ENCODE measurements at regions not wholly inside any gene's neighbourhood (a gene's known extent, or its start where the extent isn't known, plus 50 kb on each side); places are given as distances from the start of the nearest gene placed in this dataset.

GRCh38 chr6:113645576-113645970 lies 211.6 kb upstream of the MARCKS start:
- DNase-seq (ENCODE audit: low read depth): peak; percentile 99
- ChIA-PET POLR2A (interaction anchor here (0.7 kb wide), 2 partner anchors 259 to 286 kb away, joined by 3 to 4 read pairs; no protein-coding TSS in a partner anchor), CTCF (interaction anchor here (0.7 to 1.0 kb wide), 3 partner anchors 14 to 1298 kb away, joined by 3 to 5 read pairs (median 4); no protein-coding TSS in a partner anchor)
- no peaks in the 10 kb centered on the region for H3K27me3 ChIP-seq (ENCODE audit: control insufficient read depth, insufficient read depth, low read length)
- no peak overlapping the region for H3K4me3 ChIP-seq (ENCODE audit: low read depth, low read length)
- no peaks in the 10 kb centered on the region for H3K36me3 ChIP-seq (ENCODE audit: control insufficient read depth, insufficient read depth, low read length)
- TF ChIP-seq CTCF (IDR thresholded peaks at IDR 0.05; ENCODE audit: insufficient read depth, low read depth, low read length): no peak

- DNase-seq (ENCODE audit: low read depth): no peak
- TF ChIP-seq CTCF (IDR thresholded peaks at IDR 0.05; ENCODE audit: insufficient read depth, low read depth, low read length): no peak
- Histone ChIP-seq H3K27me3 (ENCODE audit: control insufficient read depth, insufficient read depth, low read length) (no peaks in the 10 kb centered on the region), H3K4me3 (ENCODE audit: low read depth, low read length) (no peak overlapping the region), H3K36me3 (ENCODE audit: control insufficient read depth, insufficient read depth, low read length) (no peaks in the 10 kb centered on the region)
- ChIA-PET POLR2A (interaction anchor here (0.7 kb wide), 2 partner anchors 259 to 286 kb away, joined by 3 to 4 read pairs; no protein-coding TSS in a partner anchor), CTCF (interaction anchor here (0.7 to 1.0 kb wide), 3 partner anchors 15 to 1298 kb away, joined by 3 to 5 read pairs (median 4); no protein-coding TSS in a partner anchor)
These were observed 211.2 kb upstream of the MARCKS start for GRCh38 chr6:113645986-113646385.

GRCh38 chr6:113646701-113647100 lies 210.4 kb upstream of the MARCKS start:
- H3K4me3 ChIP-seq (ENCODE audit: low read depth, low read length): no peak overlapping the region
- H3K27me3 ChIP-seq (ENCODE audit: control insufficient read depth, insufficient read depth, low read length): no peaks in the 10 kb centered on the region
- CTCF ChIA-PET: interaction anchor here (1.0 kb wide), 1 partner anchor 212 kb away, joined by 4 read pairs; no protein-coding TSS in a partner anchor
- no peak for TF ChIP-seq CTCF (IDR thresholded peaks at IDR 0.05; ENCODE audit: insufficient read depth, low read depth, low read length)
- POLR2A ChIA-PET: interaction anchor here (0.6 kb wide), 1 partner anchor 212 kb away, joined by 3 read pairs; no protein-coding TSS in a partner anchor
- no peaks in the 10 kb centered on the region for H3K36me3 ChIP-seq (ENCODE audit: control insufficient read depth, insufficient read depth, low read length)
- no peak for DNase-seq (ENCODE audit: low read depth)

- POLR2A ChIA-PET: no interaction called here
- DNase-seq (ENCODE audit: low read depth): no peak
- Histone ChIP-seq H3K36me3 (ENCODE audit: control insufficient read depth, insufficient read depth, low read length) (no peaks in the 10 kb centered on the region), H3K27me3 (ENCODE audit: control insufficient read depth, insufficient read depth, low read length) (no peaks in the 10 kb centered on the region), H3K4me3 (ENCODE audit: low read depth, low read length) (no peak overlapping the region)
- CTCF ChIA-PET: interaction anchor here (1.0 kb wide), 1 partner anchor 212 kb away, joined by 4 read pairs; no protein-coding TSS in a partner anchor
- no peak for TF ChIP-seq CTCF (IDR thresholded peaks at IDR 0.05; ENCODE audit: insufficient read depth, low read depth, low read length)
These were observed 209.8 kb upstream of the MARCKS start for GRCh38 chr6:113647143-113647889.

GRCh38 chr6:113648698-113649097 lies 208.4 kb upstream of the MARCKS start:
- ChIA-PET POLR2A (no interaction called here), CTCF (interaction anchor here (1.0 kb wide), 1 partner anchor 15 kb away, joined by 3 read pairs; no protein-coding TSS in a partner anchor)
- Histone ChIP-seq H3K27me3 (ENCODE audit: control insufficient read depth, insufficient read depth, low read length) (no peaks in the 10 kb centered on the region), H3K4me3 (ENCODE audit: low read depth, low read length) (no peak overlapping the region), H3K36me3 (ENCODE audit: control insufficient read depth, insufficient read depth, low read length) (no peaks in the 10 kb centered on the region)
- no peak for DNase-seq (ENCODE audit: low read depth)
- TF ChIP-seq CTCF (IDR thresholded peaks at IDR 0.05; ENCODE audit: insufficient read depth, low read depth, low read length): no peak

Measured in BJ (cell line).